ENCODE measurements at regions not wholly inside any gene's neighbourhood (a gene's known extent, or its start where the extent isn't known, plus 50 kb on each side); places are given as distances from the start of the nearest gene placed in this dataset.
"Not testable (repeated sequence)": the region's sequence is repeated elsewhere in the genome, so short reads cannot be mapped to it uniquely, and the experiment has no call there.

GRCh38 chrX:139003856-139004527 is 292.5 kb upstream of the FGF13 start:
- not testable (repeated sequence) for TF ChIP-seq POLR2AphosphoS5 (IDR thresholded peaks at IDR 0.05; ENCODE audit: borderline replicate concordance, low read depth, low read length); EZH2 (IDR thresholded peaks at IDR 0.05); FOXP2 (optimal IDR thresholded peaks at IDR 0.05; ENCODE audit: control extremely low read depth, extremely low read length, insufficient read depth)

Data from SK-N-MC (cell line).